ENCODE measurements at regions not wholly inside any gene's neighbourhood (a gene's known extent, or its start where the extent isn't known, plus 50 kb on each side); places are given as distances from the start of the nearest gene placed in this dataset.

GRCh38 chr3:86785386-86785785 is 205.6 kb downstream of the VGLL3 start:
- DNase-seq (ENCODE audit: low read depth): peak; percentile 27
- peak; percentile 34 for TF ChIP-seq CTCF (IDR thresholded peaks at IDR 0.05; ENCODE audit: insufficient read depth, low read depth, low read length, missing control alignments)
- no peak overlapping the region for H3K4me3 ChIP-seq (ENCODE audit: low read length)

GRCh38 chr3:86782866-86783265 is 208.1 kb downstream of the VGLL3 start:
- no peak for TF ChIP-seq CTCF (IDR thresholded peaks at IDR 0.05; ENCODE audit: insufficient read depth, low read depth, low read length, missing control alignments)
- no peak for DNase-seq (ENCODE audit: low read depth)
- no peak overlapping the region for H3K4me3 ChIP-seq (ENCODE audit: low read length)

GRCh38 chr3:86782286-86782685 is 208.7 kb downstream of the VGLL3 start:
- no peak overlapping the region for H3K4me3 ChIP-seq (ENCODE audit: low read length)
- TF ChIP-seq CTCF (IDR thresholded peaks at IDR 0.05; ENCODE audit: insufficient read depth, low read depth, low read length, missing control alignments): no peak
- DNase-seq (ENCODE audit: low read depth): no peak

- TF ChIP-seq CTCF (IDR thresholded peaks at IDR 0.05; ENCODE audit: insufficient read depth, low read depth, low read length, missing control alignments): peak; percentile 32
- DNase-seq (ENCODE audit: low read depth): peak; percentile 57
These were observed 216.8 kb downstream of the VGLL3 start for GRCh38 chr3:86774082-86774691.

GRCh38 chr3:86772699-86773098 is 218.2 kb downstream of the VGLL3 start:
- no peak for TF ChIP-seq CTCF (IDR thresholded peaks at IDR 0.05; ENCODE audit: insufficient read depth, low read depth, low read length, missing control alignments)
- peak; percentile 11 for DNase-seq (ENCODE audit: low read depth)
- H3K4me3 ChIP-seq (ENCODE audit: low read length): no peak overlapping the region

More at GRCh38 chr3:86774082-86774691, 216.8 kb downstream of the VGLL3 start:
- H3K4me3 ChIP-seq (ENCODE audit: low read length): no peak overlapping the region

GRCh38 chr3:86771741-86772512 is 219.0 kb downstream of the VGLL3 start:
- no peak for TF ChIP-seq CTCF (IDR thresholded peaks at IDR 0.05; ENCODE audit: insufficient read depth, low read depth, low read length, missing control alignments)
- DNase-seq (ENCODE audit: low read depth): no peak
- H3K4me3 ChIP-seq (ENCODE audit: low read length): no peak overlapping the region
